ENCODE measurements at regions not wholly inside any gene's neighbourhood (a gene's known extent, or its start where the extent isn't known, plus 50 kb on each side); places are given as distances from the start of the nearest gene placed in this dataset.

DNA sequence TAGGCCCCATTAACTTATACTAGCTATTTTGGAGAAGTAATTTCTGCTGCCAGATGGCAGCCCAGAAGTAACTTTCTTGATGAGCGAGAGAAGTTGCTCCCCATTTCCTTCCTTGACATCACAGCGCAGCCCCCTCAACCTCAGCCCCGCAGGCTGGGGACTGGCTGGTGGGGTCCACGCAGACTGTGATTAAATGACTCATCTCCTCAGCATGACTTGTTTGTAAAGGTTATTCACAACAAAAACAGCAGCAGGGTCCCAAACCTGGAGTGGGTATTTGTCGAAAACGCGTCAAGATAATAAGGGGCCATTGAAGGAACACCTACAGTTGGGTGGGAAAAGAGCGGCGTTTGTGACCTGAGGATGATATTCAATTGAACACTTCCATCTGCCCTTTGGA is 120.6 kb downstream of the TXNL1 start:
- TF ChIP-seq POLR2AphosphoS5 (IDR thresholded peaks at IDR 0.05; ENCODE audit: low read depth, low read length) (no peak), SIN3A (IDR thresholded peaks at IDR 0.05; ENCODE audit: borderline replicate concordance, insufficient read depth, low read depth, low read length) (no peak), TCF7L2 (IDR thresholded peaks at IDR 0.05; ENCODE audit: low read depth, low read length) (no peak)
- TF ChIP-seq, protein P1, sequence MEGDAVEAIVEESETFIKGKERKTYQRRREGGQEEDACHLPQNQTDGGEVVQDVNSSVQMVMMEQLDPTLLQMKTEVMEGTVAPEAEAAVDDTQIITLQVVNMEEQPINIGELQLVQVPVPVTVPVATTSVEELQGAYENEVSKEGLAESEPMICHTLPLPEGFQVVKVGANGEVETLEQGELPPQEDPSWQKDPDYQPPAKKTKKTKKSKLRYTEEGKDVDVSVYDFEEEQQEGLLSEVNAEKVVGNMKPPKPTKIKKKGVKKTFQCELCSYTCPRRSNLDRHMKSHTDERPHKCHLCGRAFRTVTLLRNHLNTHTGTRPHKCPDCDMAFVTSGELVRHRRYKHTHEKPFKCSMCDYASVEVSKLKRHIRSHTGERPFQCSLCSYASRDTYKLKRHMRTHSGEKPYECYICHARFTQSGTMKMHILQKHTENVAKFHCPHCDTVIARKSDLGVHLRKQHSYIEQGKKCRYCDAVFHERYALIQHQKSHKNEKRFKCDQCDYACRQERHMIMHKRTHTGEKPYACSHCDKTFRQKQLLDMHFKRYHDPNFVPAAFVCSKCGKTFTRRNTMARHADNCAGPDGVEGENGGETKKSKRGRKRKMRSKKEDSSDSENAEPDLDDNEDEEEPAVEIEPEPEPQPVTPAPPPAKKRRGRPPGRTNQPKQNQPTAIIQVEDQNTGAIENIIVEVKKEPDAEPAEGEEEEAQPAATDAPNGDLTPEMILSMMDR (IDR thresholded peaks at IDR 0.05): no peak
- TF ChIP-seq, protein P2, sequence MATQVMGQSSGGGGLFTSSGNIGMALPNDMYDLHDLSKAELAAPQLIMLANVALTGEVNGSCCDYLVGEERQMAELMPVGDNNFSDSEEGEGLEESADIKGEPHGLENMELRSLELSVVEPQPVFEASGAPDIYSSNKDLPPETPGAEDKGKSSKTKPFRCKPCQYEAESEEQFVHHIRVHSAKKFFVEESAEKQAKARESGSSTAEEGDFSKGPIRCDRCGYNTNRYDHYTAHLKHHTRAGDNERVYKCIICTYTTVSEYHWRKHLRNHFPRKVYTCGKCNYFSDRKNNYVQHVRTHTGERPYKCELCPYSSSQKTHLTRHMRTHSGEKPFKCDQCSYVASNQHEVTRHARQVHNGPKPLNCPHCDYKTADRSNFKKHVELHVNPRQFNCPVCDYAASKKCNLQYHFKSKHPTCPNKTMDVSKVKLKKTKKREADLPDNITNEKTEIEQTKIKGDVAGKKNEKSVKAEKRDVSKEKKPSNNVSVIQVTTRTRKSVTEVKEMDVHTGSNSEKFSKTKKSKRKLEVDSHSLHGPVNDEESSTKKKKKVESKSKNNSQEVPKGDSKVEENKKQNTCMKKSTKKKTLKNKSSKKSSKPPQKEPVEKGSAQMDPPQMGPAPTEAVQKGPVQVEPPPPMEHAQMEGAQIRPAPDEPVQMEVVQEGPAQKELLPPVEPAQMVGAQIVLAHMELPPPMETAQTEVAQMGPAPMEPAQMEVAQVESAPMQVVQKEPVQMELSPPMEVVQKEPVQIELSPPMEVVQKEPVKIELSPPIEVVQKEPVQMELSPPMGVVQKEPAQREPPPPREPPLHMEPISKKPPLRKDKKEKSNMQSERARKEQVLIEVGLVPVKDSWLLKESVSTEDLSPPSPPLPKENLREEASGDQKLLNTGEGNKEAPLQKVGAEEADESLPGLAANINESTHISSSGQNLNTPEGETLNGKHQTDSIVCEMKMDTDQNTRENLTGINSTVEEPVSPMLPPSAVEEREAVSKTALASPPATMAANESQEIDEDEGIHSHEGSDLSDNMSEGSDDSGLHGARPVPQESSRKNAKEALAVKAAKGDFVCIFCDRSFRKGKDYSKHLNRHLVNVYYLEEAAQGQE (IDR thresholded peaks at IDR 0.05; ENCODE audit: insufficient read depth in 1 of 2, low read depth in 2 of 2, low read length in 1 of 2): no peak

Data from Panc1 (cell line).